Heart left ventricle (tissue), 13 donors: ENCODE measurements at regions not wholly inside any gene's neighbourhood (a gene's known extent, or its start where the extent isn't known, plus 50 kb on each side); places are given as distances from the start of the nearest gene placed in this dataset.

Experiments used
- POLR2A ChIP-seq, 2 donors: fragments of 450-650 bp; IDR thresholded peaks; one replicate each; pipeline ENCODE4 v1.6.1; 2017; ENCODE audit warnings: antibody characterized with exemption in 2 of 2, mild to moderate bottlenecking in 2 of 2, moderate library complexity in 2 of 2
- TF ChIP-seq, protein P1 (sequence below), 12 donors: fragments of 200-600 bp; sonication (generic) in 4 of 12; IDR thresholded peaks; one replicate each; pipeline versions ENCODE4 v1.5.0 to v1.8.0; 2018 to 2022; ENCODE audit warnings: antibody characterized with exemption in 12 of 12, mild to moderate bottlenecking in 5 of 12
- donor health status: ischemic (EF 13 %, LVEDD 7.1; RV severe dilation, severe dysfunction).
- donor health status: DM: no; HTN: yes; CAD: no.
- donor health status: DM: no; HTN: no; CAD: no.
- donor health status: ischemic (EF 25% LVEDD 6.9; RV normal size, moderate dysfunction).
- donor health status: ischemic (EF 25% LVEDD 5.7; RV mildly dilated, moderate dysfunction).
- donor health status: ischemic (EF 35%, LVEDD 5.7; RV mildly dilated, moderate dysfunction).
- donor health status: nonischemic (EF 11% LVEDD 7.7; RV severe dilation, severe dysfunction).
- donor health status: DM: yes; HTN: yes; CAD: no.
- donor health status: PGD.
- donor health status: ischemic (EF 29% LVEDD 5.4; RV normal size, mild dysfunction).
- donor health status: nonischemic (EF 23%, LVEDD 6.1; RV moderate dilation, normal function).

DNA sequence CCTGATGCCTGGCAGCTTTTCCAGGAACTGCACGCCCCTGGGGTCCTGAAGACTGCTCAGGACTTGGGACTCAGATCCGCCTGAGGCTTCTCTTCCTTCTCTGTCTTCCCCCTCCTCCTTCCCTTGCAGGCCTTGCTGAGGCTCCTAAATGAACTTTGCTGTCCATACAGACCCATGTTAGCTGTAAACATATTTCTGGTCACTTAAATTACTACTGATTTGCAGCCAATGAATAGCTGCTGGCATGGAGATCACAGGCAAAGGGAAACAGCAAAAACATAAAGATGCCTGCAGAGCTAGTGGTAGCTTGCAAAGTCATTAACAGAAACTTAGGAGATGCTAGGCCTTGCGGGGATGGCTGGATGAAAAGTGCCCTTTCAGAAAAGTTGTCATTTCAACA is 261.9 kb downstream of the GADD45G start:
- TF ChIP-seq, protein P1, sequence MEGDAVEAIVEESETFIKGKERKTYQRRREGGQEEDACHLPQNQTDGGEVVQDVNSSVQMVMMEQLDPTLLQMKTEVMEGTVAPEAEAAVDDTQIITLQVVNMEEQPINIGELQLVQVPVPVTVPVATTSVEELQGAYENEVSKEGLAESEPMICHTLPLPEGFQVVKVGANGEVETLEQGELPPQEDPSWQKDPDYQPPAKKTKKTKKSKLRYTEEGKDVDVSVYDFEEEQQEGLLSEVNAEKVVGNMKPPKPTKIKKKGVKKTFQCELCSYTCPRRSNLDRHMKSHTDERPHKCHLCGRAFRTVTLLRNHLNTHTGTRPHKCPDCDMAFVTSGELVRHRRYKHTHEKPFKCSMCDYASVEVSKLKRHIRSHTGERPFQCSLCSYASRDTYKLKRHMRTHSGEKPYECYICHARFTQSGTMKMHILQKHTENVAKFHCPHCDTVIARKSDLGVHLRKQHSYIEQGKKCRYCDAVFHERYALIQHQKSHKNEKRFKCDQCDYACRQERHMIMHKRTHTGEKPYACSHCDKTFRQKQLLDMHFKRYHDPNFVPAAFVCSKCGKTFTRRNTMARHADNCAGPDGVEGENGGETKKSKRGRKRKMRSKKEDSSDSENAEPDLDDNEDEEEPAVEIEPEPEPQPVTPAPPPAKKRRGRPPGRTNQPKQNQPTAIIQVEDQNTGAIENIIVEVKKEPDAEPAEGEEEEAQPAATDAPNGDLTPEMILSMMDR (IDR thresholded peaks at IDR 0.05): no peak
- TF ChIP-seq POLR2A (IDR thresholded peaks at IDR 0.05): no peak
